ENCODE measurements at regions not wholly inside any gene's neighbourhood (a gene's known extent, or its start where the extent isn't known, plus 50 kb on each side); places are given as distances from the start of the nearest gene placed in this dataset.
"Not testable (repeated sequence)": the region's sequence is repeated elsewhere in the genome, so short reads cannot be mapped to it uniquely, and the experiment has no call there.

DNA sequence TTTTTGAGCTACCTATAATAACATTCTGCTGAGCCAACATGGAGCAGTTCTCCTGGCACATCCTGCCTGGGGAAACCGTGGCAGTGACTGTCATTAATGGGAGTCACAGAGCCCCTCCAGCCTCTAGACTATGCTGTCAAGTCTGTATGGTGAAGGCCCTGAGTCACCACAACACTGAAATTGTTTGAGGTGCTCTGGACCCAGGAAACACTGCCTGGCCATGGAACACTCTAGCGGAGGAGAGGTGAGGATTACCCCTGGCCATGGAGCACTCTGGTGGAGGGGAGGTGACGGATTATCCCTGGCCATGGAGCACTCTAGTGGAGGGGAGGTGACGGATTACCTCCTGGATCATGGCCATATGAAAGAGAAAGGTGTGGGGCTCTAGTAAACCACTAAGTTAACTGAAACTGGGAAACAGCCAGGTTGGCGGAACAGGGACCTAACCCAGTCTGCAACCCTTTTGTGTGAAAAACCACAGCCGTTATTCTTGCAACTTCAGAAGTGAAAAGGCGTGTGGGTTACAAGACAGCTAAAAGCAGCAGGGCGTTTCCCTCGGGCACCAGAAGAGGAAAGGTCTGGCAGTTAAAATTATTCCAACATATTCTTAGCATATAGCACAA is 156.7 kb downstream of the KCNJ12 start:
- Mint-ChIP-seq H3K9me3 (ENCODE audit: low read depth) (peaks cover 8% of the 10 kb centered on the region), H3K27ac (no peak overlapping the region), H3K4me1 (ENCODE audit: low read depth) (peaks cover 15% of the 10 kb centered on the region), H3K27me3 (no peaks in the 10 kb centered on the region), H3K36me3 (peaks cover 20% of the 10 kb centered on the region), H3K4me3 (no peak overlapping the region)

DNA sequence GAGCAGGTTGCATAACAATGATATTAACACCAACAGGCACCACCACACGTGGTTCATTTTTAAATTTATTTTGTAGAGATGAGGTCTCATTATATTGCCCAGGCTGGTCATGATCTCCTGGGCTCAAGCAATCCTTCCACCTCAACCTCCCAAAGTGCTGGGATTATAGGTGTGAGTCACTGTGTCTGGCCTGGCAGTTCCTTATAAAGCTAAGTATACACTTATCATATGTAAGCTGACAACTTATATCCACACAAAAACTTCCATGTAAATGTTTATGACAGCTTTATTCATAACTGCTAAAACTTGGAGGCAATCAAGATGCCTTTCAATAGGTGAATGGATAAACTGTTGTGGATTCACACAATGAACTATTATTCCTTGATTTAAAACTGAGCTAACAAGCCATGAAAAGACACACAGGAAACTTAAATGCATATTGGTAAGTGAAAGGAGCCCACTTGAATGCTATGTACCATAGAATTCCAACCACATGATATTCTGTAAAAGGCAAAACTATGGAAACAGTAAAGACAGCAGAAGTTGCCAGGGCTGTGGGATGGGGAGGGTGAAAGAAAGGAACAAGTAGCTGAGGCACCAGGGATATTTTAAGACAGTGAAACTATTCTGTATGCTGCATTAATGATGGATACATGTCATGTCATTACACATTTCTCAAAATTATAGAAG is 156.5 kb upstream of the KCNJ18 start:
- Mint-ChIP-seq H3K9me3 (ENCODE audit: low read depth) (peaks cover 8% of the 10 kb centered on the region), H3K36me3 (peaks cover 31% of the 10 kb centered on the region), H3K27me3 (no peaks in the 10 kb centered on the region), H3K27ac (no peak overlapping the region), H3K4me1 (ENCODE audit: low read depth) (peaks cover 23% of the 10 kb centered on the region), H3K4me3 (no peak overlapping the region)

DNA sequence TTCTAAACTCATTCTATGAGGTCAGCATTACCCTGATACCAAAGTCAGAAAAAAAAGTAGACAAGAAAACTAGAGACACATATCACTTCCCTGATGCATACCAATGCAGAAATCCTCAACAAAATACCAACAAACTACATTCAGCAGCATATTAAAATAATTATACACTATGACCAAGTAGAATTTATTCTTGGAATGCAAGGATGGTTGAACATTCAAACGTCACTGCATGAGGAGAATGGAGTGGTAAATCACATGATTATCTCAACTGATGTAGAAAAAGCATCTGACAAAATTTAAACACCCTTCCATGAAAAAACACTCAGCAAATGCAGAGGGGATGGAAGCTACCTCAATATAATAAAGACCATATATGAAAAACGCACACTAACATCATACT is 155.0 kb upstream of the KCNJ18 start:
- H3K9me3 Mint-ChIP-seq (ENCODE audit: low read depth): peaks cover 8% of the 10 kb centered on the region
- no peak overlapping the region for H3K4me3 Mint-ChIP-seq
- peaks cover 33% of the 10 kb centered on the region for H3K36me3 Mint-ChIP-seq
- peaks cover 21% of the 10 kb centered on the region for H3K4me1 Mint-ChIP-seq (ENCODE audit: low read depth)
- no peaks in the 10 kb centered on the region for H3K27me3 Mint-ChIP-seq
- no peak overlapping the region for H3K27ac Mint-ChIP-seq

DNA sequence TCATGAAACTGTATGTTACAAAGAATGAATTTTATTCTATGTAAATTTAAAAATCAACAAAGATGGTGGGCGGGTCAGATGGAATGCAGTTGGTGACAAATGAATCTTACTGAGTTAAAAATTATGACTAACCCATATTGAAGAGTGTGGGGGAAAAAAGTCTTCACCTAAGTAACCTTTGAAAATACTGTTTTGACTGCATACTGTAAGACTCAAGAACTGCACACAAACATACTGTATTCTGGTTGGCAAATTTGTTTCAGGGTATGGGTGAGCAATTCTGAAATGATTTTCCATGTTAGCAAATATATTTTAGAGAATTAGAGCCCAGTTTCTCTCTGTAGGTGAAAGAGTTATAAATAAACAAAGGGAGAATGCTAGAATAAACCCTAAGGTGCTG is 153.7 kb upstream of the KCNJ18 start:
- H3K27ac Mint-ChIP-seq: peak overlapping the region; percentile 50
- peaks cover 8% of the 10 kb centered on the region for H3K9me3 Mint-ChIP-seq (ENCODE audit: low read depth)
- no peaks in the 10 kb centered on the region for H3K27me3 Mint-ChIP-seq
- peaks cover 34% of the 10 kb centered on the region for H3K36me3 Mint-ChIP-seq
- peaks cover 8% of the 10 kb centered on the region for H3K4me1 Mint-ChIP-seq (ENCODE audit: low read depth)
- H3K4me3 Mint-ChIP-seq: no peak overlapping the region

DNA sequence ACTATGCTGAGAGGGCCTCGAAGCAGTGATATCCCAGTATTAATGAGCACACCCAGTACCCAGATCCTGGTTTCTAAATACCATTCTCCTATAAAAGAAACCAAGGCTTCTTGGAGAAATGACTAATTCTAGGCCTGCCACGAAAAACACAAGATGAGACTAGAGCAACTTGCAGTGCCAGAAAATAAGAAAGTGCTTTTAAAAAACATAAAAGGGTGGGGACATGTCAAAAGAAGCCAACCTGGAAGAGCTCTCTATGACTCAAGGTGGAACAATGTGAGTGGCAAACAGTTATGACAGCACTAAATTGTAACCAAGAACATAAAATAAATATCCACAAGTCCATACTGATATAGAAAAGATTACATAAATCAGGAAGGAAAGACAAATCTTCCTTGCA is 153.2 kb upstream of the KCNJ18 start:
- H3K36me3 Mint-ChIP-seq: peaks cover 36% of the 10 kb centered on the region
- no peak overlapping the region for H3K27ac Mint-ChIP-seq
- H3K27me3 Mint-ChIP-seq: no peaks in the 10 kb centered on the region
- H3K9me3 Mint-ChIP-seq (ENCODE audit: low read depth): peaks cover 8% of the 10 kb centered on the region
- H3K4me3 Mint-ChIP-seq: no peak overlapping the region
- H3K4me1 Mint-ChIP-seq (ENCODE audit: low read depth): peaks cover 8% of the 10 kb centered on the region

DNA sequence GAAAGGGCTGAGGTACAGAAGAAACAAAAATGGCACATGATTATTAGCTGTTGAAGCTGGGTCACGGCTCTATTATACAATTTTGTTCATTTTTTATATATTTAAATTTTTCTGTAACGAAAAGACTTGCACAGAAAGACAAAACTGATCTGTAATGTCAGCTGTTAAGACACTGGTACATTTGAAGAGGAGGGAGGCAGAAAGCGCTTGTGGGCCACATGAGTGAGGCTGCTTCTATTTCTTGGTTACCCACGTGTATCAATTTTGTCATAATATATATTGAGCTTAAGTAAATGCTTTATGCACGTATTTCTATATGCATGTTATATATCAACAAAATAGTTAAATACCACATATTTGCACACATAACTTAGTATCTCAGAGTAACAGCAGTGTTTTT is 151.8 kb upstream of the KCNJ18 start:
- Mint-ChIP-seq H3K4me1 (ENCODE audit: low read depth) (peaks cover 9% of the 10 kb centered on the region), H3K27ac (no peak overlapping the region), H3K4me3 (no peak overlapping the region), H3K9me3 (ENCODE audit: low read depth) (peaks cover 8% of the 10 kb centered on the region), H3K36me3 (peaks cover 34% of the 10 kb centered on the region), H3K27me3 (no peaks in the 10 kb centered on the region)

DNA sequence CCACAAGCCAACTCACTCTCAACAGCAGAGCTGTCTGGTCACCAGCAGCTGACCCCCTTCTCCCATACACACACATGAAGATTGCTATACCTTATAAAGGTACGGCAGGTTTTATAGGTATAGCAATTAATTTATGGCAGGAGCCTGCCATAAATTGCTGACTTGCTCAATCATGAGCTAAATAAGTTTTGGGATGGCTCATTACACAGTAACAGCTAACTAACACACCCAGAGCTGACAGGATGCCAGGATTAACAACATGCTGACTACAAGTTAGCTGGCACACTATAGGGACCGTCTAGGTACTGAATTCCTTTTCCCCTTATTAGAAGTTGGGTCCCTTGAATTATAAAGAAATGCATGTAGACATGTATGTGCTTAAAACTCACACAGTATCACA is 150.3 kb upstream of the KCNJ18 start:
- H3K27ac Mint-ChIP-seq: no peak overlapping the region
- H3K4me3 Mint-ChIP-seq: no peak overlapping the region
- H3K27me3 Mint-ChIP-seq: no peaks in the 10 kb centered on the region
- H3K36me3 Mint-ChIP-seq: peaks cover 34% of the 10 kb centered on the region
- H3K4me1 Mint-ChIP-seq (ENCODE audit: low read depth): peaks cover 13% of the 10 kb centered on the region
- H3K9me3 Mint-ChIP-seq (ENCODE audit: low read depth): peaks cover 7% of the 10 kb centered on the region

DNA sequence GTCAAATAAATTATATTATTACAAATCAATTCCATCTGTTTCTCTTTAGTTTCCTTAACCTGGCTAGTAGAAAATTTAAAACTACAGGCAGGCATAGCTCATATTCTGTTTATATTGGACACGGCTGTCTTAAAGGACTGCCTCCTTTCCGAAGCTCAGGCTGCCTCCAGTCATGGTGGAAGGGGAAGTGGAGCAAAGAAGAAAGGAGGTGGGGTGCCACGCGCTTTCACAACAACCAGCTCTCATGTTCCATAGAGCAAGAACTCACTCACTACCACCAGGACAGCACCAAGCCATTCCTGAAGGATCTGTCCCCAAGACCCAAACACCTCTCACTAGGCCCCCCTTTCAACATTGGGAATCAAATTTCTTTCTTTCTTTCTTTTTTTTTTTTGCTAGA is 149.3 kb upstream of the KCNJ18 start:
- Mint-ChIP-seq H3K9me3 (ENCODE audit: low read depth) (no peaks in the 10 kb centered on the region), H3K27me3 (no peaks in the 10 kb centered on the region), H3K27ac (no peak overlapping the region), H3K4me1 (ENCODE audit: low read depth) (peaks cover 21% of the 10 kb centered on the region), H3K4me3 (no peak overlapping the region), H3K36me3 (peaks cover 29% of the 10 kb centered on the region)

DNA sequence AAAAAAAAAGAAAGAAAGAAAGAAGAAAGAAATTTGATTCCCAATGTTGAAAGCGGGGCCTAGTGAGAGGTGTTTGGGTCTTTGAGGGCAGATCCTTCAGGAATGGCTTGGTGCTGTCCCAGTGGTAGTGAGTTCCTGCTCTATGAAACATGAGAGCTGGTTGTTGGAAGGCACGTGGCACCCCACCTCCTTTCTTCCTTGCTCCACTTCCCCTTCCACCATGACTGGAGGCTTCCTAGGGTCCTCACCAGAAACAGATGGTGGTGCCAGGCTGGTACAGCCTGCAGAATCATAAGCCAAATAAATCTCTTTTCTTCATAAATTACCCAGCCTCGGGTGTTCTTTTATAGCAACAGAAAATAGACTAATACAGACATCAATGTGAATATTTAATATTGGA is 147.3 kb upstream of the KCNJ18 start:
- Mint-ChIP-seq H3K9me3 (ENCODE audit: low read depth) (no peaks in the 10 kb centered on the region), H3K27ac (no peak overlapping the region), H3K4me1 (ENCODE audit: low read depth) (peaks cover 33% of the 10 kb centered on the region), H3K4me3 (no peak overlapping the region), H3K36me3 (peaks cover 31% of the 10 kb centered on the region), H3K27me3 (no peaks in the 10 kb centered on the region)

DNA sequence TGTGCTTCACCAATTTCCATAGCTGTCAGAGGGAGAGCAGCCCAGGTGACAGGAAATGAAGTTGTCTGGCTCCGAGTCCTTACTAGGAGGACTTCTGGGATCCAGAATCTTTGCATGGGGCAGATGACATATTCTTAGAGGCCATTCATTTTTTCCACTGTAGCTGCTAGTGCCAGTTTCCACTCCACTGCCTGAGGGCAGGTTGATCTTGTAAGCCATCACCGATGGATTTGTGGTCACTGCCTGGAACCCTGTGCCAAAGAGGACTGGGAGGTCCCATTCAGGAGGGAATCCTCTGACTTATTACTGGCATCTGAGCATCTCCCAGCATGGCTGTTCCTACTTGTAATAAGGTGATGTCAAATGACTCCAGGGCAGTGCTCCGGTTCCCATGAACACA is 144.1 kb upstream of the KCNJ18 start:
- H3K36me3 Mint-ChIP-seq: peaks cover 25% of the 10 kb centered on the region
- no peak overlapping the region for H3K27ac Mint-ChIP-seq
- no peaks in the 10 kb centered on the region for H3K27me3 Mint-ChIP-seq
- peaks cover 45% of the 10 kb centered on the region for H3K4me1 Mint-ChIP-seq (ENCODE audit: low read depth)
- H3K4me3 Mint-ChIP-seq: peak overlapping the region; percentile 88
- no peaks in the 10 kb centered on the region for H3K9me3 Mint-ChIP-seq (ENCODE audit: low read depth)

DNA sequence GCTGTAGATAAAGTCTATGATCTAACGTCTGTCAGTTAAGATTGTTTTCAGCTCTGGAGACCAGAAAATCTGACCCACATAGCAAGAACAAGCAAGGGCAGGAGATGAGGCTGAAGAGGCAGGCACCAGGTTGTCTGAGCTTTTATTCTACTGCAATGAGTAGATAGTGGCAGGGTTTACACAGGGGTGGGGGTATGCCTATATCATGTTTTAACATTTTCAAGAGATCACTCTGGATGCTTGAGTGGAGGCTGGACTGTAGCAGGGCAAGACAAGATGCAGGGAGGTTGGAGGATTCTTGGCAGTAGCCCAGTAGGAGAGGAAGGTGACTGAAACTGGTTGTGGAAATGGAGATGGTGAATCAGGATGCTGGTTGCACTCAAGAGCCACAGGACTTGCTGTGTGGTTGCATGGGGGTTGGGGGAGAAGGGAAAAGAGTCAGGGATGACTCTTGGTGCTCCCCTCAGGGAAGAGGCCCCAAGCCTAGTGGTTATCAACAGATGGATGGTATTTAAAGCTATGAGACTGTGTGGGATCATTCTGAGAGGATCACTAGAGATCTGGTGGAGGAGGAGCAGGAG is 143.1 kb upstream of the KCNJ18 start:
- H3K4me3 Mint-ChIP-seq: peak overlapping the region; percentile 88
- H3K36me3 Mint-ChIP-seq: peaks cover 21% of the 10 kb centered on the region
- peaks cover 45% of the 10 kb centered on the region for H3K4me1 Mint-ChIP-seq (ENCODE audit: low read depth)
- no peaks in the 10 kb centered on the region for H3K27me3 Mint-ChIP-seq
- peaks cover 3% of the 10 kb centered on the region for H3K9me3 Mint-ChIP-seq (ENCODE audit: low read depth)
- peak overlapping the region; percentile 48 for H3K27ac Mint-ChIP-seq

DNA sequence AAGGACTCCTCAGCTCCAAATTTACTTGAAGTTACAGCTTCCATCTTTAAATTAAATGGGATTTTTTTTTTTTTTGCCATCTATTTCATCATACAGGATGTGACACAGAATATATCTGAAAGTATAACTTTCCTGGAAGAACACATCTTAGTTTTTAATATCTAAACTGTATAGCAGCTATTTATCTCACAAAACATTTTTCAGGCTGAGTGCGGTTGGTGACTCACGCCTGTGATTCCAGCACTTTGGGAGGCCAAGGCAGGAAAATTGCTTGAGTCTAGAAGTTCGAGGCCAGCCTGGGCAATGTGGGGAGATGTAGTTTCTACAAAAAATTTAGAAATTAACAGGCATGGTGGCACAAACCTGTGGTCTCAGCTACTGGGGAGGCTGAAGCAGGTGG is 142.3 kb upstream of the KCNJ18 start:
- not testable (repeated sequence) for H3K9me3 Mint-ChIP-seq (ENCODE audit: low read depth); H3K27me3 Mint-ChIP-seq
- H3K4me1 Mint-ChIP-seq (ENCODE audit: low read depth): peaks cover 45% of the 10 kb centered on the region
- H3K36me3 Mint-ChIP-seq: peaks cover 17% of the 10 kb centered on the region
- peak overlapping the region; percentile 41 for H3K27ac Mint-ChIP-seq
- peak overlapping the region; percentile 88 for H3K4me3 Mint-ChIP-seq

DNA sequence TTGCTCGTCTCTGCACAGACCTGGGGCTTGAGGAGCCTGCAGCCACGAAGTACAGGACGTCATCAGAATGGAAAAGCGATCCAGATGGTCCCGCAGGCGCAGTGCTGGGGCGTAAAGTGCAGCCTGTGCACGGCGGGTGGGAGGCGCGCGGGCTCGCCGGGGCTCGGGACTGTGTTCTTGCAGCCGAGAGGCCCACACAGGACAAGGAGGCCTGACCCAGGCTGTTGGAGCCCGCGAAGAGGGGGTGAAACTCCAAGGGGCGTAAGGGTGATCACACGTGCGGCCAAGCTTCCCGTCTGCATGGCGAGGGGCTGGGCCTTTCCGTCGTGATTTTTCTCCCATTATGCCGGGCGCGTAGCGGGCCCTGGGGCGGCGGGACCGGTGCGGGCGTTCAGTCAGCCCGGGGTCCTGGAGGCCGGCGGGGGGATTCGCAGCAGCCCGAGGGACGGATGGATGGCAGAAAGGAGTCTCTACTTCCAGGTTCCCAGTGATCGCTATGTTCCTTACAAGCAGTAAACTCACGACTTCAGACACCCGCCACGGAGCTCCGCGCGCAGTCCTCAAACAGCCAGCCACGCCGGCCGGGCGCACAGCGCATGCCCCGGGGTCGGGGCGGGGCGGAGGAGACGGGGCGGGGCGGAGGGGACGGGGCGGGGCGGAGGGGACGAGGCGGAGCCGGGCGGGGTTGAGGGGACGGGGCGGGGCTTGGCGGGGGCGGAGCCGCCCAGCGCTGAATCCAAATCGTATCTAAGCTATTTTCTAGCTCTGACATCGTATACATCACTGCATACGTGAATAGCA is 141.0 kb upstream of the KCNJ18 start:
- Mint-ChIP-seq H3K4me3 (peak overlapping the region; percentile 88), H3K9me3 (ENCODE audit: low read depth) (peaks cover 9% of the 10 kb centered on the region), H3K27ac (peak overlapping the region; percentile 66), H3K27me3 (peaks cover 6% of the 10 kb centered on the region), H3K4me1 (ENCODE audit: low read depth) (peaks cover 40% of the 10 kb centered on the region), H3K36me3 (peaks cover 15% of the 10 kb centered on the region)

DNA sequence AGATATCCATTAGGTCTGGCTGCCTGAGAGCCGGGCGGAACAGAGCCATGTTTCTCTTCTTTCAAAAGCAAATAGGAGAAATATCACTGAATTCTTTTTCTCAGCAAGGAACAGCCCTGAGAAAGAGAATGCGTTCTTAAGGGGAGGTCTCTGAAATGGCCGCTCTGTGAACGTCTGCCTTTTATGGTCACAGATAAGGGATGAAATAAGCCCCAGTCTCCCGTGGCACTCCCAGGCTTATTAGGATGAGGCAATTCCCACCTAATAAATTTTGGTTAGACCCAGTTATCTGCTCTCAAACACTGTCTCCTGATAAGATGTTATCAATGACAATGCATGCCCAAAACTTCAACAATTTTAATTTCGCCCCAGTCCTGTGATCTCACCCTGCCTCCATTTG is 133.4 kb upstream of the KCNJ18 start:
- not testable (repeated sequence) for H3K4me3 Mint-ChIP-seq; H3K27ac Mint-ChIP-seq; H3K4me1 Mint-ChIP-seq (ENCODE audit: low read depth); H3K36me3 Mint-ChIP-seq
- Mint-ChIP-seq H3K9me3 (ENCODE audit: low read depth) (peaks cover 12% of the 10 kb centered on the region), H3K27me3 (peaks cover 11% of the 10 kb centered on the region)

DNA sequence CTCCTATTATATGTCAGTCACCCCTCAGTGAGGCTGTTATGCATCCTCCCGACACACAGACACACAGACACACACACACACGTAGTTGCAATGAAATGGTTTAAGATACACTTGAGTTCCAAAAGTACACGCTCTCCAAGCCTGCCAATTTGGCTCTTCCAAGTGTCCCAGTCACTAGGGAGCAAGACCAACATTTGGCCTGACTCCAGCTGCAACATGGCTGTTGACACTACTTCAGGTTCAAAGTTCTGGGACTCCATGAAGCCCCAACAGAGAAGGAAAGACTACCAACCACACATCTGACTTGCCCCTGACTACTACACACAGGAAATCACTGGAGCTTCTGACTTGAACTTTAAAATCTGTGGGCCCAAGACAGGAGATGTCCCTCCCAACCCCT is 128.1 kb upstream of the KCNJ18 start:
- no peaks in the 10 kb centered on the region for H3K4me1 Mint-ChIP-seq (ENCODE audit: low read depth)
- H3K9me3 Mint-ChIP-seq (ENCODE audit: low read depth): peaks cover 3% of the 10 kb centered on the region
- peaks cover 10% of the 10 kb centered on the region for H3K27me3 Mint-ChIP-seq
- no peak overlapping the region for H3K27ac Mint-ChIP-seq
- H3K36me3 Mint-ChIP-seq: no peaks in the 10 kb centered on the region
- no peak overlapping the region for H3K4me3 Mint-ChIP-seq
